DMS79 treated with DMSO at 0.1 percent for 48 hours (cell line): ENCODE measurements at regions not wholly inside any gene's neighbourhood (a gene's known extent, or its start where the extent isn't known, plus 50 kb on each side); places are given as distances from the start of the nearest gene placed in this dataset.
"Not testable (repeated sequence)": the region's sequence is repeated elsewhere in the genome, so short reads cannot be mapped to it uniquely, and the experiment has no call there.

Experiments
- DNase-seq: peaks from one replicate; lab custom pipeline; 2025; lab: John Stamatoyannopoulos, UW

DNA sequence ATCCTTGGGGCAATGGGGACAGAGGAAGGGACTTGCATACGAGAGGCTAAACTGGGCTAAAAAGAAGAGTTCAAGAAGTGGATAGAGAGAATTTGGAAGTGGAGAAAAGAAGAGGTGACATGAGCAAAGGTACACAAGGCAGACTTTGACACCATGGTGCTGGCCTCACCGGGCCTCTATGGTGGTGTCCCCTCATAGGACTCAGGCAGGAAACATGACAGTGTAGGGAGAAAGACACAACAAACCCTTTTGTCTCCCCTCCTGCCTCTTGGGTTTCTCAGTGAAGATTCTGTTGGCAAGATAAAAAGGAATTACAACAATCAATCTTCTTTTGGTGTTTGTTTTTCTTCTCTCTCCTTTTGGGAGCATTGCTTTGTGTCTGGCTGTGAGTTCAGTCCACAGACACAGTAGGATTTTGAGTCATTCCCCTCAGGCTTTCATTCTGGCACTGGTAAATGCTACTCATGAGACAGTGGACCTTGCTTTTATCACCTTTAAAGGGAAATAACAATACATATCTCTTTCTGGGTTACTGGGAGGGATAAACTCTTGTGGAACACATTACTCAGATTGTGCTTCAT, 827.7 kb downstream of the TNS3 start:
- DNase-seq = no peak

- DNase-seq = no peak
Observed at GRCh38 chr7:46753662-46754061, 828.2 kb downstream of the TNS3 start.

GRCh38 chr7:46752881-46753366, 829.0 kb downstream of the TNS3 start:
- DNase-seq = no peak

- not testable (repeated sequence) for DNase-seq
Observed at GRCh38 chr7:46751927-46752723, 829.8 kb downstream of the TNS3 start.

DNA sequence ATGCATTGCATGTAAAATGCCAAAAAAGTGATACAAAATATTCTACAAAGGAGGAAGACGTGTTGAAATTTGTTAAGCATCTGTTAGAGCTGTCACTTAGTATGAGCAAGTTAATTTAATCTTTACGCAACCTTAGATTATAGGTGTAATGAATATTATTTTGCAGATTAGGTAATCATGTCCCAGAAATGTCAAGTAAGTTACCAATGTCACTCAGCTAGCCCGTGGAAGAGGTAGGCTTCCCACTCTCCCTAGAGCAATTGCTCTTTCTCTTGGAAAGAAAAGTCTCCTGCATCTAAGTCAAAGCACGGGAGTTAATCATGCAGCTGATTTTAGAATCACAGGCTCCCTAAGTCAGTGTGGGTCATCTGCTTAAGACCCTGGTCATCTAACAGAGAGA, 830.4 kb upstream of the IGFBP3 start:
- no peak for DNase-seq

DNA sequence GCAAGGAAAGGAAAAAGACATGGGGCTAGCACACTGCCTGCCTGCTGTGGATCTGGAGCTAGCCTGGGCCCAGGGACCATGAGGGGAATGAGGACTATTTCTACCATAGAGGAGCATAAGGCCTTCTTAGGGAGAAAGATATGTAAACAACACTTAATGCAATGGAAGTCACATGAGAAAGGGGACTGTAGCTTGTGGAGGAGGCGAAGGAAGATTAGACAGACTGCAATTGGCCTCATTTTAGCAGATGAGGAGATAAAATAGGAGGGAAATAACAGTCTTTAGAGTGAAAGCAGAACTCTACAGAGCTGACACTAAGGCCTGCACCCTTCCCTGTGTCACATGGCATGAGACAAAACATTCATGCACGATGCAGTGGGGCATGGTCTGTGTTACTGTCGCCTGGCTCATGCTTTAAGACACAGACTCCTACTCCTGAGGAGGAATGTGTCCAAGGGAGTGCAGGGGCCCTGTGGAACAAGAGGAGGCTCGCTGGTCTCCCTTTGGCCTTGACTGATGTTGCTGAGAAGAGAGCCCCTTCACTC, 829.3 kb upstream of the IGFBP3 start:
- no peak for DNase-seq

- DNase-seq = no peak
Observed at GRCh38 chr7:46747869-46748576, 827.0 kb upstream of the IGFBP3 start.

DNA sequence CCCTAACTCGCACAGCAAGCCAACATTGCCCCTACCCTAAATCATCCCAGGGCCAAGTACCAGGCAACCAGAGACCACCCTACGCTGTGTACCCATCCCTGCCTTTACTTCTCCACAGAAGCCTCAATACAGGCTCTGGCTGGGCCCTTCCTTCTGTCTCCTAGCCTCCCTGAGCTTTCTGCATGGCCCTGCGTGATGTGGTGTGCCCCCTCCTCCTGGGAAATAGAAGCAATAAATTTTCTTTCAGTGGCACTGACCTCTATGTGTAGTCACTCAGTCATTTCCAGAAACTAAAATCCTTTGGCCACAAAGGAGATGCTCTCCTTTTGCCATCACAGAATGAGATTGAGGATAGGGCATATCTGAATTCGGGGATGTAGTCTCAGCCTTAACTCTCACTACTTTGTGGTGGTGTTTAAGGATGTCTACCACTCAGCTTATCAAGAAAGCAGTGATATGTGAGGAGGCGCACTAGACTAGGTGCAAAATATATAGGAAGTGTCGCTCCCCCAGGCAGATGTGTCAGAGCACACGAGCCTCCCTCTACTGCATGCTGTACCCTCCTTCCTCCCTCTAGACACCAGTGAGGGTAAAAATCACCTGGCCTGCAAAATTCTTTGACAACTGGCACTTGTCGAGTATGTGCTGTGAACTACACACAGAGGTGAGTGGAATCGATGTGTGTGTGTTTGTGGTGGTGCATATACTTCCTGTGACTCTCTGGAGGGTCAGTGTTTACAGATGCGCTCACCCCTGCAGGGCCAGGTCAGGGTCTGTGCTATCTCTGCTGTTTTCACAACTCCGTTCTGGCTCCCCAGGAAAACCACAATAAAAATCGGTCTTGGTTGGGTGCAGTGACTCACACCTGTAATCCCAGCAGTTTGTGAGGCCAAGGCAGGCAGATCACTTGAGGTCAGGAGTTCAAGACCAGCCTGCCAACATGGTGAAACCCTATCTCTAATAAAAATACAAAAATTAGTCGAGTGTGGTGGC, 825.9 kb upstream of the IGFBP3 start:
- no peak for DNase-seq

- no peak for DNase-seq
Observed at GRCh38 chr7:46745707-46746090, 824.6 kb upstream of the IGFBP3 start.

DNA sequence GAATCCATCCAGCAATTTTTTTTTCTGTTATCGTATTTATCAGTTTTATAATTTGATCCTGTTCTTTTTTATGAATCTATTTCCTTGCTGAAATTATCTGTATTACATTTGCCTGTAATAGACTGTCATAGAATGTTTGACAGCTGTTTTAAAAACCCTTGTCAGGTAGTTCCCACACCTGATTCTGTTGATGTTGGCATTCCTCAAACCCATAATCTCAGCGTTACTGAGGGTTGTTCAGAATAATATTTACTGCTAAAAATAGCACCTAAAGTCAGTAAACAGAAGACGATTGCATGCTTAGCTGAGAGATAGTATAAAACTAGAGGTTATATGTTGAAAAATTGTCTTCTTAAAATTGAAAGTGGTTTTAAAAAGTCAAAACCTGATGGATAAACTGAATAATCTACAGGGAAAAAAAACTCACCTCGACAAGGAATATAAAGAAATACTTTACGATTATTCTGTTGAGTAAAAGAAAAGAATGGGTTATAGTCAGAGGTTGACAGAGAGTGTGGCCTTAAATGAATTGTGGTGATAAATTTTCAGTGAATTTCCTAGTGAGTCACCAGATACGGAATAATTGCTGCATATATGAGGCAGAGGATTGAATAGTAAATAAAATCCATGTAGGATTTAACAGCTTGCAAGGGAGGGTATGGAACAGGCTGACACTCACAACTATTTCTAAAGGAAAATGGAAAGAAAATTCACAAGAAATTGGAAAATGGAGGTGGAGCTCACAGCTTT, 824.1 kb upstream of the IGFBP3 start:
- DNase-seq = no peak

DNA sequence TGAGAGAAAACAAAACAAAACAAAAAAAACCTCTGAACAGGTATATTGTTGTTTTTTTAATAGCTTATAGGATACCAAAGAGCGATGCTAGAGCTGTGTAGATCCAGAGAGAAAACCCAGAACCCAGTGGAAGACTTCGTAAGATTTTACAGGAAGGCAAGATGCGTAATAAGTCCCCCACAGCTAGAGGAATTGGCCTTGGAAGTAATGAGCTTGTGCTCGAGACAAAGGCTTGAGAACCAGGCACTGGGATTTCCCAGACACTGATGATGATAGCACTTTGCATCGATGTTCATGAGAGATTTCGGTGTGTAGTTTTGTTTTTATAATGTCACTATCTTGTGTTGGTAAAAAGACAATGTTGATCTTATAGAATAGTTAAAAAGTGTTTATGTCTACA, 821.5 kb upstream of the IGFBP3 start:
- no peak for DNase-seq

- no peak for DNase-seq
Observed at GRCh38 chr7:46741938-46742540, 821.0 kb upstream of the IGFBP3 start.

DNA sequence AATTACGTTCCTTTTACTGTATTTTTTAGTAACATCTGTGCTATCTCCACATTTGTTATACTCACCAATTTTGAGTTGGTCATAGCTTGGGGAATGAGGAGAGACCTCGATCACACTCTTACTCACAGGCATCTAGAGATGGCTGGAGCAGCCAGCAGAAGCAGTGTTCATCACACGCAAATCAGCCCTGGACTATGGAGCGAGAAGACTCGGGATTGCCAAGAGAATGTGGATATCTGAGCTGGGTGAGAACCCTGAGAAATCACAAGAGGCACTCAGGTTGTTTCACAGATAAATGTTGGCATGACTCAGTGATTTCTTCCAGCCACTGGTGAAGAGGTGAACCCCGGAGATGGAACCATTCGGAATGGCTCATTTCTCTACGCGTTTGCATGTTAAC, 820.1 kb upstream of the IGFBP3 start:
- DNase-seq = no peak

DNA sequence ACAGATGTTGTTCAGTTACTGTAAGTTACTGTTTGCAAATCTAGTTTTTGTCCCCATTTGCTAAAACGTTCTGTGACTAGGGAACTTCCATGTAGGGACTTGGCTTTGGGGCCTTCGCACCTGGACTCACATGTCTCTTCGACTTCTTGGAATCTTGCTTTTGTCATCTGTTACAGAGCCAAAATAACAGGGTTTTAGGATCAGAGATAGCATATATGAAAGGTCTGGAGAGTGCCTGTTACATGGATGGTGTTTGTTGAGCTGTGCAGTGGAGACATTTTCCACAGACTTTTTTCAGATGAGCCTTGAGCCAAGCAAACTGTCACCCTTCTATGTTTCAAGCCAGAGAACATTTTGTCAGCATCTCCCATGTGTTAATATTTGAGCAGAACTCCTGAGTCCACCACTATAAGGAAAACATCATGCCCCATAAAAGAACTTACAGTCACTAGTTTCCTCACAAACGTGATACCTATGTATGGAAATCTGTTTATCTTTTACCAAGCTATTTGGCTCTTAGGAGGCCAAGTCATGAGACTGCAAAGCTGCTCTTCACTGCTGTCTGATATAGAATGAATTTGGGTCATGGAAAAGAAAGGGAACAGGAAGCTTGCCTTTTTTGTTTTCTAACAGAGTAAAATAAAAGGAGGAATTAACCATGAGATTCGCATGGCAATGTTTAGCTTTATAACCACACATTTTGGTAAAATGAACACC, 818.6 kb upstream of the IGFBP3 start:
- DNase-seq = no peak

- DNase-seq = no peak
Observed at GRCh38 chr7:46738796-46739195, 817.7 kb upstream of the IGFBP3 start.

DNA sequence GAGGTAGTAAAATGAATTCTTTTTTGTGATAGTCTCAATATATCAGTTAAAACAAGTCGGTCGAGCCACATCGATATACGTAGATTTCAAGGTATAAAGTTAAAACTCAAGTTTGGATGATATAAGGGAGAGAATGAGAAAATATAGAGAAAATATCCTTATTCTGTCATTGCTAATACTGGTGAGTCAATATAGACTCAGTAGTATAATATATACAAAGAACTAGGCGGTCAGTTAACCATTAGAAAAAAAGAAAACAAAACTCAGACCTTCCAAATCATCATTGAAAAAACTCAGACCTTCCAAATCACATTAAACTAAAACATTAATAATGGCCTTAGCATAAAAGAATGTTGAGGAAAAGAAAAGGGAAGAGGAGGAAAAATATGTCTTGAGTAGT, 817.1 kb upstream of the IGFBP3 start:
- DNase-seq = no peak

DNA sequence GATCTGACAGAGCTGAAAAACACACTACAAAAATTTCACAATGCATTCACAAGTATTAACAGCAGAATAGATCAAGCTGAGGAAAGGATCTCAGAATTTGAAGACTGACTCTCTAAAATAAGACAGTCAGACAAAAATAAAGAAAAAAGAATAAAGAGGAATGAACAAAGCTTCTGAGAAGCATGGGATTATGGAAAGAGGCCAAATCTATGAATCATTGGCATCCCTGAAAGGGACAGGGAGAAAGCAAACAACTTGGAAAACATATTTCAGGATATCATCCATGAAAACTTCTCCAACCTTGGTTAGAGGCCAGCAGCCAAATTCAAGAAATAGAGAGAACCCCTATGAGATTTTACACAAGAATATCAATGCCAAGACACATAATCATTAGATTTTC, 804.8 kb upstream of the IGFBP3 start:
- no peak for DNase-seq

DNA sequence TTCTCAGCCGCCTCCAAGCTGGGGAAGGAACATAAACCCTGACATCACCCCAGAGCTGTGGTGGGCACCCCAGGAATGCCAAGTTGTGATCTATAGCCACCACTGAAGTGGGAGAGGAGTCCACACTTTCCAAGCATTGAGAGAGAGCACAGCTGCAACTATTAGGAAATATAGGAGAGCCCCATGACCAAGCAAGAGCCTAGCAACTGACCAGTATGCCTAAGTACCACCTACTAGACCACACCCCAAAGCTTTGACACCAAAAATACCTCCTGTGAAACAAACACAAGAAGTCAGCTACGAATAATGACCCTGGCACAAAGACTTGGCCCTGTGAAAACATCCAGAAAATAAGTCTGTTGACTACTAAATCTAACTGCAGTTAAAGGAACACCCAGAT, 804.1 kb upstream of the IGFBP3 start:
- DNase-seq = no peak

DNA sequence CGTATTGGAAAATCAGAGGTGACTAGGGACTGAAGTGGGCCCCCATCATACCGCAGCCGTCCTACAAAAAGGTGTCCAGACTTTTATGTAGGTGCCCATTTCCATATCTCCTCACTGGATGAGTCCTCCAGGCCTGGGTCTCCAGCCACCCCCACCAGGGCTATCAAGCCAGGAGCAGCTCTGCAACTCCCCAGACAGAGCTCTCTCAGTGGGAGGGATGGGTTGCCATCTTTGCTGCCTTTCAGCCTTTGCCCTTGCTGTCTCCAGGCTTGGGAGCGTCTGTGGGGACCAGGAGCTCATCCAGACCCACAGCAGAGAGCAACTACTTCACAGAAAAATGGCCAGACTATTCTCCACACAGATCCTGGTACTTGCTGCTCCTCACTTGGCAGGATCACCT, 802.7 kb upstream of the IGFBP3 start:
- DNase-seq = no peak

DNA sequence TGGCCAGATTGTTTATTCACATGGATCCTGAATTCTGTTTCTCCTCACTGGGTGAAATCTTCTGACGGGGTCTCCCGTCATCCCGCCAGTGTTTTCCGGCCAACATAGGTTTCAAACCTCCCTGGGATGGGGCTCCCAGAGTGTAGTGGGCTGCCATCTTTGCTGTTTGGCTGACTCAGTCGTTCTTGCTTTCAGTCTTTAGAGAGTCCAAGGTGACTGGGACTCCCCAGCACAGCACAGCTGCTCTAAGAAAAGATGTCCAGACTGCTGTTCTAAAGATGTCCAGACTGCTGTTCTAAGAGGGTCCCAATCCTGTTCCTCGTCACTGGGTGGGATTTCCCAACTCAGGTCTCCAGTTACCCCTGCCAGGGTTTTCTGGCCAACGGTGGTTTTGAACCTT, 801.9 kb upstream of the IGFBP3 start:
- DNase-seq = no peak
